IMR-90 (cell line): ENCODE measurements at regions not wholly inside any gene's neighbourhood (a gene's known extent, or its start where the extent isn't known, plus 50 kb on each side); places are given as distances from the start of the nearest gene placed in this dataset.

Experiments used
- BHLHE40 ChIP-seq: fragments of 150-350 bp; IDR thresholded peaks from 2 replicates; pipeline ENCODE4 v1.6.1; 2016; ENCODE audit warnings: mild to moderate bottlenecking, low read depth, low read length
- CEBPB ChIP-seq: IDR thresholded peaks from 2 replicates; pipeline ENCODE4 v1.6.1; 2012; ENCODE audit warnings: low read depth, low read length, improper control_type of control experiment
- CHD1 ChIP-seq: IDR thresholded peaks from 2 replicates; pipeline ENCODE4 v1.6.1; 2012; ENCODE audit warnings: low read depth, low read length, improper control_type of control experiment
- FOS ChIP-seq: fragments of 150-350 bp; IDR thresholded peaks from 2 replicates; pipeline ENCODE4 v1.6.1; 2016; ENCODE audit warnings: low read depth, low read length
- MAFK ChIP-seq: IDR thresholded peaks from 2 replicates; pipeline ENCODE4 v1.6.1; 2012; ENCODE audit warnings: low read depth, low read length, improper control_type of control experiment
- MAZ ChIP-seq: IDR thresholded peaks from 2 replicates; pipeline ENCODE4 v1.6.1; 2012; ENCODE audit warnings: low read depth, mild to moderate bottlenecking, low read length, improper control_type of control experiment, moderate library complexity, borderline replicate concordance
- NFE2L2 ChIP-seq: fragments of 150-350 bp; IDR thresholded peaks from 2 replicates; pipeline ENCODE4 v1.6.1; 2016; ENCODE audit warnings: low read depth, mild to moderate bottlenecking, low read length
- POLR2A ChIP-seq: IDR thresholded peaks from 2 replicates; pipeline ENCODE4 v1.6.1; 2012; ENCODE audit warnings: mild to moderate bottlenecking, low read depth, low read length
- RAD21 ChIP-seq: IDR thresholded peaks from 2 replicates; pipeline ENCODE4 v1.6.1; 2012; ENCODE audit warnings: low read length, improper control_type of control experiment
- RFX5 ChIP-seq: IDR thresholded peaks from 2 replicates; pipeline ENCODE4 v1.8.0; 2012; ENCODE audit warnings: low read depth, mild to moderate bottlenecking, low read length, moderate library complexity
- SMC3 ChIP-seq: fragments of 150-350 bp; IDR thresholded peaks from 2 replicates; pipeline ENCODE4 v1.6.1; 2016; ENCODE audit warnings: low read depth, mild to moderate bottlenecking, antibody characterized with exemption, low read length, moderate library complexity
- TF ChIP-seq, protein P1 (sequence below): conservative IDR thresholded peaks from 2 replicates; pipeline ENCODE4 v1.5.1; 2012; ENCODE audit warnings: mild to moderate bottlenecking, low read depth, low read length, improper control_type of control experiment
- TF ChIP-seq, protein P2 (sequence below): fragments of 150-350 bp; IDR thresholded peaks from 2 replicates; pipeline ENCODE4 v1.6.1; 2017; ENCODE audit warnings: mild to moderate bottlenecking, antibody characterized with exemption, low read length, low read depth

DNA sequence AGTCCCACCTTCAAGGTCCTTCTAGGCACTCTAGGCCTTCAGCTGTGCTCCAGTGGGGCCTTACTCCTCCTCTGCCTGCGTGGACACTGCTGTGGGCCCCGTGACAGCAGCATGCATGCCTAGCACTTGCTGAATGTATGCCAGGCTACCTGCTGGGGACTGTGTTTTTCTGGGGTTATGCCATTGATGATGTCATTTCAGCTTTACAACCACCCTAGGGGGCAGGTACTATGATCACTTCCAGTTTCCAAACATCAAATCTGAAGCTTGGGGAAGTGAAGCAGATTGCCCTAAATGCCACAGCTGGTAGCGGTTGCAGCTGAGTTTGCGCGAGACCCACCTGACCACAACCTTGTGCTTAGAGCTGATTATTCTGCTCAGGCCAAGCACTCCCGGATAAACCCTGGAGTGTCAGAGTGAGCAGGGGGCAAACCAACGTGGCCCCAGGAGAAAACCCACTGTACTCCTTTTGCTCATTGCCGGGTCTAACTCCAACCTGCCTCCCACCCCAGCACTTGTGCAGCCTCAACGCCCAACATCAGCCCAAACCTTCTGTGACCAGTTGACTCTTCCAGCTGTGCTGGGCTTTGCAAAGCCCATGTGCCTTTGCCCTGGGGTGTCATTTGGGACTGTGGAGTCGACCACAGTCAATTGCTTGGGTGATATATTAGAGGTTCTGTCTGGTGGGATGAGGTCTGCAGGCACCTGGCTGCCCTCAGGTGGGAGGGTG is 168.4 kb downstream of the ENGASE start:
- TF ChIP-seq, protein P1, sequence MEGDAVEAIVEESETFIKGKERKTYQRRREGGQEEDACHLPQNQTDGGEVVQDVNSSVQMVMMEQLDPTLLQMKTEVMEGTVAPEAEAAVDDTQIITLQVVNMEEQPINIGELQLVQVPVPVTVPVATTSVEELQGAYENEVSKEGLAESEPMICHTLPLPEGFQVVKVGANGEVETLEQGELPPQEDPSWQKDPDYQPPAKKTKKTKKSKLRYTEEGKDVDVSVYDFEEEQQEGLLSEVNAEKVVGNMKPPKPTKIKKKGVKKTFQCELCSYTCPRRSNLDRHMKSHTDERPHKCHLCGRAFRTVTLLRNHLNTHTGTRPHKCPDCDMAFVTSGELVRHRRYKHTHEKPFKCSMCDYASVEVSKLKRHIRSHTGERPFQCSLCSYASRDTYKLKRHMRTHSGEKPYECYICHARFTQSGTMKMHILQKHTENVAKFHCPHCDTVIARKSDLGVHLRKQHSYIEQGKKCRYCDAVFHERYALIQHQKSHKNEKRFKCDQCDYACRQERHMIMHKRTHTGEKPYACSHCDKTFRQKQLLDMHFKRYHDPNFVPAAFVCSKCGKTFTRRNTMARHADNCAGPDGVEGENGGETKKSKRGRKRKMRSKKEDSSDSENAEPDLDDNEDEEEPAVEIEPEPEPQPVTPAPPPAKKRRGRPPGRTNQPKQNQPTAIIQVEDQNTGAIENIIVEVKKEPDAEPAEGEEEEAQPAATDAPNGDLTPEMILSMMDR: no peak
- no peak for TF ChIP-seq POLR2A
- TF ChIP-seq NFE2L2: no peak
- TF ChIP-seq MAFK: no peak
- TF ChIP-seq BHLHE40: no peak
- TF ChIP-seq RFX5: no peak
- TF ChIP-seq FOS: no peak
- no peak for TF ChIP-seq CEBPB
- TF ChIP-seq CHD1: no peak
- TF ChIP-seq, protein P2, sequence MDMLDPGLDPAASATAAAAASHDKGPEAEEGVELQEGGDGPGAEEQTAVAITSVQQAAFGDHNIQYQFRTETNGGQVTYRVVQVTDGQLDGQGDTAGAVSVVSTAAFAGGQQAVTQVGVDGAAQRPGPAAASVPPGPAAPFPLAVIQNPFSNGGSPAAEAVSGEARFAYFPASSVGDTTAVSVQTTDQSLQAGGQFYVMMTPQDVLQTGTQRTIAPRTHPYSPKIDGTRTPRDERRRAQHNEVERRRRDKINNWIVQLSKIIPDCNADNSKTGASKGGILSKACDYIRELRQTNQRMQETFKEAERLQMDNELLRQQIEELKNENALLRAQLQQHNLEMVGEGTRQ: no peak
- no peak for TF ChIP-seq SMC3
- TF ChIP-seq RAD21: no peak
- TF ChIP-seq MAZ: no peak
